GM18507 (cell line): ENCODE measurements at regions not wholly inside any gene's neighbourhood (a gene's known extent, or its start where the extent isn't known, plus 50 kb on each side); places are given as distances from the start of the nearest gene placed in this dataset.

ENCODE experiments used
- DNase-seq: peaks from one replicate; pipeline ENCODE4 v3.0.0; 2011; ENCODE audit warnings: low read depth; ENCODE audit not compliant: insufficient read length; ENCODE audit errors: extremely low spot score
- FAIRE-seq: peaks from 2 replicates; lab custom pipeline; 2011; peaks lifted over from hg19 to GRCh38; lab: Jason Lieb, UNC

DNA sequence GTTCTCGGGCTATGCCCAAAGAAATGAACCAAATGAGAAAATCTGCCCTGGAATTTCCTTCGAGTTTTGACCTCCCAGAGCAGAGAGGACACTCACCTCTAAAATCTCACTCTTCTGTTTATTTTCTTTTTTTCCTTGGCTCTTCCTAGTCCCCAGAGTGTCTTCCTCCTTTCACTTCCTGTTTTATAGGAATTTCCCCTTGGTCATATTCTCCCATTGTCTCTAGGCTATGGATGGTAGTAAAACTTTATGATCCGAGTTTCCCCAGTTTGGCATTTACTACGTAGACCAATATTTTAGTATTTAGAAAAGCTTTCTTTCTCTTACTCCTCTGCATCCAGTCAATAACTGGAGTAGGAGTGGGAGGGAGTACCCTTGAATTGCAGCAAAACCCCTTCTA, 354.5 kb upstream of the ZNF608 start:
- FAIRE-seq: no peak
- no peak for DNase-seq

GRCh38 chr5:125103459-125103858, 357.0 kb upstream of the ZNF608 start:
- DNase-seq: no peak

GRCh38 chr5:125106271-125106670, 359.8 kb upstream of the ZNF608 start:
- DNase-seq (no peak), FAIRE-seq (no peak)

More at GRCh38 chr5:125103459-125103858, 357.0 kb upstream of the ZNF608 start:
- peak; percentile 46 for FAIRE-seq

DNA sequence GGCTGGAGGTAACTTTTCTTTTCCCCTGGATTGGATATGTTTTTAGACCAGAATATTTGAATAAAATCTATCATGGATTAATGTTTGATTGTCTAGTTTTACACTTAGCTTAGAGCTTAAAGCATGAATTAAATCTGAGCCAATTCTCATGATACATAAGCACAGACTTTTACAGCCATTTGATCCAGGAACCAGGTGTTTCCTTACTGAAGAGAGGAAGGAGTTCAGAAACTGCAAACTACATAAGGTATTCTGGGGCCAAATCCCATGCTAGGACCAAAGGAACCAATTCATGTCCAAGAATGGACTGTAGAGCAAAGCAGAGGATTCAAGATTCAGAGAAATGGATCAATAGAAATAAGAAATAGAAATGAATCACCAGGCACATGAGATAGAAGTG, 360.4 kb upstream of the ZNF608 start:
- DNase-seq (no peak), FAIRE-seq (no peak)

GRCh38 chr5:125109293-125109692, 362.9 kb upstream of the ZNF608 start:
- DNase-seq (no peak), FAIRE-seq (no peak)

GRCh38 chr5:125109816-125110215, 363.4 kb upstream of the ZNF608 start:
- FAIRE-seq (no peak), DNase-seq (no peak)

DNA sequence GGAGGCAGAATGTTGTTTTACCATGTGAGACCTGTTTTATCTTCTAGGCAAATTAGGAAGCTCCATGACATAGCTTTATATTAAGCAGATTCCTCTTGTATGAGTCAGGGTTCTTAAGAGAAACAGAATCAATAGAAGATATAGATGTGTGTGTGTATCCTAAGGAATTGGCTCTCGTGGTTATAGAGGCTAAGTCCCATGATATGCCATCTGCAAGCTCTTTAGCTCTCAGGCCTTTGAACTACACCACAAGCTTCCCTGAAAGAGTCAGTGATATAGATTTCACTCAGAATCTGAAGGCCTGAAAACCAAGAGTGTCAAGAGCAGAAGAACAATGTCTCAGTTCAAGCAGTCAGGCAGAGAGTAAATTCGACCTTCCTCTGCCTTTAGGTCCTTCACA, 365.8 kb upstream of the ZNF608 start:
- FAIRE-seq (no peak), DNase-seq (no peak)

GRCh38 chr5:125113328-125113727, 366.9 kb upstream of the ZNF608 start:
- FAIRE-seq: peak; percentile 56
- no peak for DNase-seq

DNA sequence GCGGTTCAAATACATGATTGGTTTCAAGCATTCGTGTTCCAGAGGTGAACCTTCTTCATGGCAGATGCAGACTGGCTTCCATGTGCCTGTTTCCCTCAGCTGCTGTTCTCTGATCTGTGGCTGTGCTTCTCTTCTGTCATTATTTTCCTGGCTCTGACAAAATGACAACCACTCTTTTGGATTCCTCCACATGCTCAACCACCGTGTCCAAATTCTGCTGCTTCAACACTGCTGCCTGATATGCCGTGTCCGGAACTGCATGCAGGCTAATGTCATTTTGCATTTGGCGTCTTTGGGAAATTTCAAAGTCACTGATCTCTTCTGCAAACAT, 368.7 kb upstream of the ZNF608 start:
- FAIRE-seq: no peak
- DNase-seq: no peak

DNA sequence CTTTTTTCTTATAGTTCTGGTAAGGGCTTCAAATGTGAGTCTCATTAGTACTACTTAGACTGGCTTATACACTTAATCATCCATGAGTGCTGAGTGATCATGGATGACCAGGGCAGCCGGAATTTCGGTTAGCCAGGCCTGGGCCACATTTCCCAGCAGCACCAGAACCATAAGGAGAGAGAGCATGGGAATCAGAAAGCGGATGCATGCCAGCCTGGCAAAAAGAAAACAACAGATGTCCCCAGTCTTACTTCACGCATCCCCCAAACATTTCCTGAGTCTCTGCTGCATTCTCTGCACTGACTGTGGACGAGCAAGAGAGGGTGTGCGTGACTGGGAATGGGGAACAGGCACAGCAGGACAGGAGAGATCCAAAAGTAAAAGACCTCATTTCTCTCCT, 371.1 kb upstream of the ZNF608 start:
- no peak for FAIRE-seq
- no peak for DNase-seq

GRCh38 chr5:125120012-125120411, 373.6 kb upstream of the ZNF608 start:
- FAIRE-seq: no peak
- DNase-seq: no peak

DNA sequence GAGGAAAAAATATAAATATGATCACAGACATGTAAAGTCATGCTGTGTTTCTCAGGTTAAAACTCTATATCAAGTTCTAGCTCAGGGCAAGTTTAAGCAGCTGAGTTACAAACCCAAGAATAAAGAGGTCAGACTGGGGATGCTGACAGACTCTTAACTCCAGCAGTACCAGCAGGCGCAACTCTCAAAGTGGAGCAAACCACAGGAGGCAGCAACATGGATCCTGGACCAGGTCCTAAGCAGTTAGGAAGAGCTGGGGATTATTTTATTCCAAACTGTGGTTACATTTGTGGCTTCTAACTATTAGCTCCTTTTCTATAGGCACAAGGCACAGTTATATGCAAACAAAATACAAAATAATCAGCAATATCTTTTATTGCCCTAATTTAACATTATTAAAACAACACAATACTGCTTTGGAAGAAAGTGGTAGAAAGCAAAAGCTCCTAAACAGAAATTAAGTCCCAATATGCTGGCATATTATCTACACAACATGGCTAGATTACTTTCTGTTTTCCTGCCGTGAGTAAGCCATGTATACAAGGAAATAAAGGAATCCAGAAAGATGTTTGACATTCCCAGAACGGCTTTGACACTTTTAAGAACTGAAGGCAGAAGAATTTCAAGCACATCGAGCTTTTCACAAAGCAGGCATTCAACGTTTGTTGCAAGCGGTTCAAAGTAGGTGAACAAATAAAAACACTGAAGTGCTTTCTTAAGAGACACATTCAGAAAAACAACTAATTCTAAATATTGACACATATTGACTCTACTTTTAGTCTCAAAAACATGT, 378.8 kb upstream of the ZNF608 start:
- FAIRE-seq (no peak), DNase-seq (no peak)

- FAIRE-seq (no peak), DNase-seq (no peak)
These were observed 379.6 kb upstream of the ZNF608 start for GRCh38 chr5:125126050-125126449.

DNA sequence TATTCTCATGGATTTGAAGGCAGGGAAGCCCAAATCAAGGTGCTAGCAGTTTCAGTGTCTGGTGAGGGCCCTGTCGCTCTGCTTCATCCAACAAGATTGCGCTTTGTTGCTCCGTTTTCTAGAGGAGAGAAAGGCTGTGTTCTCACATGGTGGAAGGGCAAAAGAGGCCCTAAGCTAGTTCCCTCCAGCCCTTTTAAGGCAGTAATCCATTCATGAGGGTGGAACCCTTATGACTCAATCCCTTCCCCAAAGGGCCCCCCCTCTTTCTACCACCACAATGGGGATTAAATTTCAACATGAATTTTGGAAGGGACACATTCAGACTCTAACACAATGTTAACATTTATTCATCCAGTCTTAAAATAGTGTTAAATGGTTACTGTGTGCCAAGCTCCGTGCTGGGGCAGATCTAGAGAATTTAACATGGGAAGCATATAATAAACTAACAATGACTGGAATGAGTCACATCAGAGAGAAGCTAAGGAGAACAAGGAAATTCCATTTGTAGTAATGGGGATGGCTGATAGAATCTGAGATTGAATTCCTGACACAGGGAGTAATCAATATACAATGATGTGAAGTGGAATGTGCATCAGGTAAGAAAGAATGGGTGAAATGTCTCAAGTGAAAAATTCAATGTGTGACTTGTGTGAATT, 382.8 kb upstream of the ZNF608 start:
- FAIRE-seq: no peak
- no peak for DNase-seq

GRCh38 chr5:125130591-125130990, 384.2 kb upstream of the ZNF608 start:
- no peak for FAIRE-seq
- no peak for DNase-seq

- no peak for DNase-seq
- FAIRE-seq: no peak
These were observed 388.0 kb upstream of the ZNF608 start for GRCh38 chr5:125134216-125135081.

DNA sequence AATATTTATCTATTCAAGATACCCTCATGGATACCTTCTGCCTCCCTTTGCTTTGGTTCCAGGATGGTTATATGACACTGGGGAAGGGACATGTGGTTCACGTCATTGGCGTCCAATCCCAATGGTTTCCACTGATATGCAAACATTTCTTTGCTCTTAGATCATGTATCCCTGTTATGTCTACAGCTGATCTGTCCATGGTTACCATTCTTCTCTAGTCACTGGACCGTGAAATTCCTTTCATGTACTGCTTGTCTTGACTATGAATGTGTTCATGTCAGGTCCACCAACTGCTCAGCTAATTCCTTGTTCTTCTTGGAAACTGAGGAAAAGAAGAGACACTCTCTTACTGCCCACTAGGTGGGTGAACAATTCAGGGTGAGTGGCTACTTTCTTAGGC, 391.1 kb upstream of the ZNF608 start:
- DNase-seq (no peak), FAIRE-seq (no peak)

DNA sequence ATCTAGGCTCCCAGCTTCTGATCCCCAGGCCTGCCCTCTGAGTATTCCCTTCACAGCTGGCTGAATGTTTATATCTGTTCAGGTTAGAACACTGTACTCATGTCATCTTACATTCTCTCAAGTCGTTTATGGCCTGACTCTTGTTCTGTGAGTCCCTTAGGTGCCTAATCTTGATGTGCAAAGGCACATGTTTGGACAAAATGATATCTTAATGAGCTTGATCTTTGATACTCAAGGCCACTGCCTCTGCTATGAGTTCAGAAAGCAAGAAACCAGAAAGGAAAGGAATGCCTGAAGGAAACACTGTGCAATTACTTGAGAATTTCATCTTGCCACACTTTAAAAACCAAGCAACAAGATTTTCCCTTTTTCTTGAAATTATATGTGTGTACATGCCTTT, 391.8 kb upstream of the ZNF608 start:
- FAIRE-seq: no peak

GRCh38 chr5:125139590-125139989, 393.2 kb upstream of the ZNF608 start:
- DNase-seq (no peak), FAIRE-seq (no peak)

More for the DNA sequence above, 391.8 kb upstream of the ZNF608 start:
- DNase-seq: no peak

DNA sequence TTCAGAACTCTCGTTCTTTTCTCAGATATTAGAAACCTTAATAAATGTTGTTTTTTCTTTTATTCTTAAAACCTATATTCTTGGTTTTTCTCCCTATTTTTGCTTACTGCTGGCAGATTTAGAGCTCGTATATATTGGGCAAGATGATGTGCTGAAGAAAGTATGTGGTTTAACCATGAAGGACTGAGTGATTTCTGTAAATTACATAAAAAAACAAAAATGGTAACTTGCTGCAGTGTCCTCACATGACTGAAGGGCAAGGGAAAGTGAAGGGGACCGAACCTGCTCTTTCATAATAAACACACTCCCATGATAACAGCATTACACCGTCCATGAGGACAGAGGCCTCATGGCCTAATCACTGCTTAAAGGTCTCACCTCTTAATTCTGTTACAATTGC, 393.8 kb upstream of the ZNF608 start:
- no peak for DNase-seq

More for the DNA sequence above, 393.8 kb upstream of the ZNF608 start:
- FAIRE-seq: no peak
